Stimulated activated CD4-positive, alpha-beta T cell treated with anti-CD3 and anti-CD28 coated beads, Interleukin-4, amount 100 ng/mL, for 1 hour (primary cell): ENCODE measurements at regions not wholly inside any gene's neighbourhood (a gene's known extent, or its start where the extent isn't known, plus 50 kb on each side); places are given as distances from the start of the nearest gene placed in this dataset.
"Not testable (repeated sequence)": the region's sequence is repeated elsewhere in the genome, so short reads cannot be mapped to it uniquely, and the experiment has no call there.

Experiments
- DNase-seq: peaks from one replicate; pipeline ENCODE4 v3.0.0-alpha.2; 2020

GRCh38 chr2:207332480-207333212 is 166.9 kb upstream of the KLF7 start:
- DNase-seq = no peak

- DNase-seq = no peak
Observed at GRCh38 chr2:207333599-207334300, 168.0 kb upstream of the KLF7 start.

GRCh38 chr2:207334301-207334623 is 168.5 kb upstream of the KLF7 start:
- peak; percentile 40 for DNase-seq

GRCh38 chr2:207334624-207335371 is 169.1 kb upstream of the KLF7 start:
- DNase-seq = peak; percentile 8

GRCh38 chr2:207337234-207338219 is 171.8 kb upstream of the KLF7 start:
- DNase-seq = no peak

GRCh38 chr2:207338220-207338607 is 172.5 kb upstream of the KLF7 start:
- DNase-seq = no peak

GRCh38 chr2:207338610-207339009 is 172.9 kb upstream of the KLF7 start:
- DNase-seq = no peak

- no peak for DNase-seq
Observed at GRCh38 chr2:207341112-207341750, 175.5 kb upstream of the KLF7 start.

GRCh38 chr2:207341804-207342203 is 176.1 kb upstream of the KLF7 start:
- no peak for DNase-seq

GRCh38 chr2:207344596-207345394 is 179.0 kb upstream of the KLF7 start:
- DNase-seq = not testable (repeated sequence)

GRCh38 chr2:207351171-207351570 is 178.6 kb upstream of the CREB1 start:
- no peak for DNase-seq

GRCh38 chr2:207352978-207353671 is 176.6 kb upstream of the CREB1 start:
- DNase-seq = no peak

- DNase-seq = no peak
Observed at GRCh38 chr2:207353836-207354235, 175.9 kb upstream of the CREB1 start.

GRCh38 chr2:207354462-207354861 is 175.3 kb upstream of the CREB1 start:
- no peak for DNase-seq

GRCh38 chr2:207356567-207356966 is 173.2 kb upstream of the CREB1 start:
- DNase-seq = no peak

GRCh38 chr2:207357216-207357615 is 172.5 kb upstream of the CREB1 start:
- DNase-seq = no peak

GRCh38 chr2:207362716-207363115 is 167.0 kb upstream of the CREB1 start:
- no peak for DNase-seq

GRCh38 chr2:207363761-207364290 is 165.9 kb upstream of the CREB1 start:
- DNase-seq = no peak

GRCh38 chr2:207370646-207371045 is 159.1 kb upstream of the CREB1 start:
- DNase-seq = no peak

GRCh38 chr2:207371877-207372276 is 157.9 kb upstream of the CREB1 start:
- DNase-seq = no peak
